GM21447 (cell line): ENCODE measurements at regions not wholly inside any gene's neighbourhood (a gene's known extent, or its start where the extent isn't known, plus 50 kb on each side); places are given as distances from the start of the nearest gene placed in this dataset.

Source experiments
- ATAC-seq: cut with Tn5 transposase; IDR thresholded peaks from one replicate; pipeline ENCODE4 v1.9.1; 2021; ENCODE audit not compliant: unreplicated experiment

GRCh38 chr9:81532251-81532650 lies 157.1 kb downstream of the TLE1 start:
- ATAC-seq = no peak

GRCh38 chr9:81531511-81531910 lies 157.8 kb downstream of the TLE1 start:
- no peak for ATAC-seq

- no peak for ATAC-seq
These were observed 158.5 kb downstream of the TLE1 start for GRCh38 chr9:81530846-81531245.

- no peak for ATAC-seq
These were observed 159.0 kb downstream of the TLE1 start for GRCh38 chr9:81530310-81530810.

- no peak for ATAC-seq
These were observed 159.7 kb downstream of the TLE1 start for GRCh38 chr9:81529556-81530193.

- ATAC-seq = no peak
These were observed 162.8 kb downstream of the TLE1 start for GRCh38 chr9:81526587-81526986.

- no peak for ATAC-seq
These were observed 166.4 kb downstream of the TLE1 start for GRCh38 chr9:81522716-81523551.

- ATAC-seq = no peak
These were observed 167.5 kb downstream of the TLE1 start for GRCh38 chr9:81521892-81522291.

- ATAC-seq = no peak
These were observed 169.4 kb downstream of the TLE1 start for GRCh38 chr9:81519816-81520495.

- ATAC-seq = no peak
These were observed 171.4 kb downstream of the TLE1 start for GRCh38 chr9:81517954-81518353.

- ATAC-seq = no peak
These were observed 176.3 kb downstream of the TLE1 start for GRCh38 chr9:81513059-81513458.

- ATAC-seq = no peak
These were observed 176.7 kb downstream of the TLE1 start for GRCh38 chr9:81512641-81513040.

- ATAC-seq = no peak
These were observed 180.9 kb downstream of the TLE1 start for GRCh38 chr9:81508476-81508875.

GRCh38 chr9:81506941-81507864 lies 182.1 kb downstream of the TLE1 start:
- ATAC-seq = no peak

GRCh38 chr9:81499594-81499993 lies 189.8 kb downstream of the TLE1 start:
- no peak for ATAC-seq

GRCh38 chr9:81499021-81499454 lies 190.3 kb downstream of the TLE1 start:
- ATAC-seq = no peak

- no peak for ATAC-seq
These were observed 190.8 kb downstream of the TLE1 start for GRCh38 chr9:81498576-81498975.

GRCh38 chr9:81497091-81497490 lies 192.3 kb downstream of the TLE1 start:
- ATAC-seq = no peak

- no peak for ATAC-seq
These were observed 196.5 kb downstream of the TLE1 start for GRCh38 chr9:81492710-81493447.
